Liver (tissue), 8 donors: ENCODE measurements at regions not wholly inside any gene's neighbourhood (a gene's known extent, or its start where the extent isn't known, plus 50 kb on each side); places are given as distances from the start of the nearest gene placed in this dataset.

ENCODE experiments used
- DNase-seq: peaks from one replicate; pipeline ENCODE4 v3.0.0-alpha.2; 2017; ENCODE audit warnings: low spot score
- H3K27ac ChIP-seq, 2 donors: one replicate each; pipeline ENCODE4 v1.7.0; 2013; ENCODE audit warnings: inconsistent platforms in 2 of 2, low read length in 2 of 2, control low read depth in 1 of 2, low read depth in 1 of 2, mild to moderate bottlenecking in 1 of 2
- H3K27me3 ChIP-seq, 4 donors: one replicate each; pipeline versions ENCODE4 v1.6.1 to v1.7.0; 2013; ENCODE audit warnings: low read length in 3 of 4, inconsistent platforms in 1 of 4, mild to moderate bottlenecking in 1 of 4, moderate library complexity in 1 of 4; ENCODE audit not compliant: control insufficient read depth in 4 of 4, insufficient read depth in 4 of 4
- H3K36me3 ChIP-seq, 4 donors: one replicate each; pipeline versions ENCODE4 v1.6.1 to v1.7.0; 2013; ENCODE audit warnings: low read length in 3 of 4, mild to moderate bottlenecking in 3 of 4, low read depth in 1 of 4, moderate library complexity in 1 of 4; ENCODE audit not compliant: control insufficient read depth in 4 of 4, insufficient read depth in 3 of 4
- H3K4me1 ChIP-seq, 4 donors: one replicate each; pipeline versions ENCODE4 v1.6.1 to v1.7.0; 2013; ENCODE audit warnings: low read length in 3 of 4, mild to moderate bottlenecking in 3 of 4, moderate library complexity in 1 of 4; ENCODE audit not compliant: control insufficient read depth in 4 of 4, insufficient read depth in 4 of 4
- H3K4me3 ChIP-seq, 3 donors: one replicate each; pipeline versions ENCODE4 v1.6.1 to v1.7.0; 2013; ENCODE audit warnings: low read length in 3 of 3, control low read depth in 1 of 3, low read depth in 1 of 3, mild to moderate bottlenecking in 1 of 3
- H3K9ac ChIP-seq, 2 donors: one replicate each; pipeline ENCODE4 v1.7.0; 2013; ENCODE audit warnings: low read length in 2 of 2, mild to moderate bottlenecking in 2 of 2, moderate library complexity in 2 of 2, control low read depth in 1 of 2, low read depth in 1 of 2
- H3K9me3 ChIP-seq, 4 donors: one replicate each; pipeline versions ENCODE4 v1.6.1 to v1.7.0; 2013; ENCODE audit warnings: low read length in 3 of 4; ENCODE audit not compliant: control insufficient read depth in 4 of 4
- ATF3 ChIP-seq: IDR thresholded peaks from 2 replicates; pipeline ENCODE4 v1.6.1; 2016; ENCODE audit warnings: antibody characterized with exemption
- CTCF ChIP-seq: fragments of 150-350 bp; IDR thresholded peaks from 2 replicates; pipeline ENCODE4 v1.5.1; 2017; ENCODE audit warnings: improper control_type of control experiment, low read depth, low read length; ENCODE audit not compliant: missing input control
- EGR1 ChIP-seq, 2 donors: IDR thresholded peaks; 2 replicates each; pipeline ENCODE4 v1.6.1; 2016 to 2018; ENCODE audit warnings: antibody characterized with exemption in 2 of 2, low read depth in 2 of 2
- FOXA1 ChIP-seq: IDR thresholded peaks from 2 replicates; pipeline ENCODE4 v1.6.1; 2016; ENCODE audit warnings: antibody characterized with exemption
- FOXA2 ChIP-seq: IDR thresholded peaks from 2 replicates; pipeline ENCODE4 v1.6.1; 2016; ENCODE audit warnings: antibody characterized with exemption
- HNF4A ChIP-seq, 2 donors: conservative IDR thresholded peaks; 2 replicates each; pipeline ENCODE4 v1.6.1; 2016; ENCODE audit warnings: antibody characterized with exemption in 2 of 2, mild to moderate bottlenecking in 2 of 2
- HNF4G ChIP-seq: IDR thresholded peaks from 2 replicates; pipeline ENCODE4 v1.6.1; 2016; ENCODE audit warnings: antibody characterized with exemption
- JUND ChIP-seq, 2 donors: IDR thresholded peaks; 2 replicates each; pipeline ENCODE4 v1.6.1; 2016; ENCODE audit warnings: antibody characterized with exemption in 2 of 2
- MAX ChIP-seq: IDR thresholded peaks from 2 replicates; pipeline ENCODE4 v1.6.1; 2016; ENCODE audit warnings: antibody characterized with exemption
- NR2F2 ChIP-seq: IDR thresholded peaks from 2 replicates; pipeline ENCODE4 v1.6.1; 2016; ENCODE audit warnings: antibody characterized with exemption
- RAD21 ChIP-seq, 2 donors: IDR thresholded peaks; 2 replicates each; pipeline ENCODE4 v1.6.1; 2016; ENCODE audit warnings: antibody characterized with exemption in 2 of 2, mild to moderate bottlenecking in 2 of 2
- REST ChIP-seq: IDR thresholded peaks from 2 replicates; pipeline ENCODE4 v1.6.1; 2016; ENCODE audit warnings: antibody characterized with exemption, mild to moderate bottlenecking
- RXRA ChIP-seq, 2 donors: IDR thresholded peaks; 2 replicates each; pipeline ENCODE4 v1.6.1; 2017 to 2018; ENCODE audit warnings: antibody characterized with exemption in 2 of 2, mild to moderate bottlenecking in 1 of 2
- SP1 ChIP-seq: IDR thresholded peaks from 2 replicates; pipeline ENCODE4 v1.6.1; 2018; ENCODE audit warnings: antibody characterized with exemption, mild to moderate bottlenecking
- TAF1 ChIP-seq: conservative IDR thresholded peaks from 2 replicates; pipeline ENCODE4 v1.6.1; 2016; ENCODE audit warnings: antibody characterized with exemption, mild to moderate bottlenecking
- YY1 ChIP-seq: IDR thresholded peaks from 2 replicates; pipeline ENCODE4 v1.6.1; 2016; ENCODE audit warnings: antibody characterized with exemption, mild to moderate bottlenecking
- ZBTB33 ChIP-seq: IDR thresholded peaks from 2 replicates; pipeline ENCODE4 v1.6.1; 2016; ENCODE audit warnings: antibody characterized with exemption
- WGBS: extraction: QIAGEN DNeasy Blood & Tissue Kit; methylation state at CpG from one replicate; pipeline ENCODE4 v1.1.7; 2013; 5-methylcytosine and 5-hydroxymethylcytosine counted together
- donor health status: healthy.
- donor health status: healthy.
- donor health status: healthy.
- donor health status: healthy.
- donor health status: healthy.

- Histone ChIP-seq H3K4me3 (no peak overlapping the region), H3K9ac (no peak overlapping the region), H3K27me3 (no peaks in the 10 kb centered on the region), H3K4me1 (peaks cover 0 to 1% (median 0%) of the 10 kb centered on the region in 4 donors), H3K9me3 (peaks cover 0 to 4% (median 0%) of the 10 kb centered on the region in 4 donors), H3K27ac (no peak overlapping the region), H3K36me3 (no peaks in the 10 kb centered on the region)
- whole genome bisulfite sequencing: 45% methylated on average over 1 of the region's 1 CpG
- TF ChIP-seq REST (no peak), ATF3 (no peak), EGR1 (IDR thresholded peaks at IDR 0.05; ENCODE audit: low read depth in 2 of 2) (no peak), HNF4A (conservative IDR thresholded peaks at IDR 0.05) (no peak), JUND (IDR thresholded peaks at IDR 0.05) (no peak), FOXA1 (no peak), FOXA2 (no peak), TAF1 (no peak), ZBTB33 (no peak), MAX (no peak), YY1 (no peak), CTCF (no peak), RAD21 (IDR thresholded peaks at IDR 0.05) (no peak), NR2F2 (no peak), RXRA (IDR thresholded peaks at IDR 0.05) (no peak), HNF4G (no peak)
- no peak for DNase-seq
These were observed 1025.1 kb downstream of the GRM8 start for GRCh38 chr7:126227643-126228042.

- TF ChIP-seq HNF4G (no peak), YY1 (no peak), JUND (IDR thresholded peaks at IDR 0.05) (no peak), ATF3 (no peak), FOXA1 (no peak), EGR1 (IDR thresholded peaks at IDR 0.05; ENCODE audit: low read depth in 2 of 2) (no peak), ZBTB33 (no peak), HNF4A (conservative IDR thresholded peaks at IDR 0.05) (no peak), RAD21 (IDR thresholded peaks at IDR 0.05) (no peak), RXRA (IDR thresholded peaks at IDR 0.05) (no peak), CTCF (no peak), MAX (no peak), TAF1 (no peak), NR2F2 (no peak), SP1 (no peak)
These were observed 1025.7 kb downstream of the GRM8 start for GRCh38 chr7:126227055-126227454.

More at GRCh38 chr7:126227055-126227454, 1025.7 kb downstream of the GRM8 start:
- Histone ChIP-seq H3K27ac (no peak overlapping the region), H3K4me3 (no peak overlapping the region), H3K4me1 (no peaks in the 10 kb centered on the region), H3K9ac (no peak overlapping the region), H3K9me3 (peaks cover 0 to 4% (median 0%) of the 10 kb centered on the region in 4 donors), H3K36me3 (no peaks in the 10 kb centered on the region), H3K27me3 (no peaks in the 10 kb centered on the region)
- DNase-seq: no peak
